ENCODE measurements at regions not wholly inside any gene's neighbourhood (a gene's known extent, or its start where the extent isn't known, plus 50 kb on each side); places are given as distances from the start of the nearest gene placed in this dataset.

GRCh38 chr3:161800985-161801559, 304.5 kb downstream of the OTOL1 start:
- no peak for DNase-seq (ENCODE audit: extremely low read depth, low read depth)
- no peak overlapping the region for H3K4me3 ChIP-seq (replicated peaks; ENCODE audit: low read depth, low read length)
- TF ChIP-seq CTCF (IDR thresholded peaks at IDR 0.05; ENCODE audit: low read depth, low read length, missing control alignments) = no peak

GRCh38 chr3:161818106-161818505, 321.5 kb downstream of the OTOL1 start:
- no peak for DNase-seq (ENCODE audit: extremely low read depth, low read depth)
- H3K4me3 ChIP-seq (replicated peaks; ENCODE audit: low read depth, low read length) = no peak overlapping the region
- no peak for TF ChIP-seq CTCF (IDR thresholded peaks at IDR 0.05; ENCODE audit: low read depth, low read length, missing control alignments)

- DNase-seq (ENCODE audit: extremely low read depth, low read depth) = no peak
- no peak overlapping the region for H3K4me3 ChIP-seq (replicated peaks; ENCODE audit: low read depth, low read length)
- no peak for TF ChIP-seq CTCF (IDR thresholded peaks at IDR 0.05; ENCODE audit: low read depth, low read length, missing control alignments)
Observed at GRCh38 chr3:161821591-161821990, 325.0 kb downstream of the OTOL1 start.

- H3K4me3 ChIP-seq (replicated peaks; ENCODE audit: low read depth, low read length) = no peak overlapping the region
- DNase-seq (ENCODE audit: extremely low read depth, low read depth) = no peak
- no peak for TF ChIP-seq CTCF (IDR thresholded peaks at IDR 0.05; ENCODE audit: low read depth, low read length, missing control alignments)
Observed at GRCh38 chr3:161822291-161822690, 325.7 kb downstream of the OTOL1 start.

- DNase-seq (ENCODE audit: extremely low read depth, low read depth) = no peak
- H3K4me3 ChIP-seq (replicated peaks; ENCODE audit: low read depth, low read length) = no peak overlapping the region
- no peak for TF ChIP-seq CTCF (IDR thresholded peaks at IDR 0.05; ENCODE audit: low read depth, low read length, missing control alignments)
Observed at GRCh38 chr3:161823910-161824309, 327.3 kb downstream of the OTOL1 start.

- TF ChIP-seq CTCF (IDR thresholded peaks at IDR 0.05; ENCODE audit: low read depth, low read length, missing control alignments) = no peak
- H3K4me3 ChIP-seq (replicated peaks; ENCODE audit: low read depth, low read length) = no peak overlapping the region
Observed at GRCh38 chr3:161838021-161838420, 341.4 kb downstream of the OTOL1 start.

GRCh38 chr3:161848376-161848775, 351.8 kb downstream of the OTOL1 start:
- DNase-seq (ENCODE audit: extremely low read depth, low read depth) = no peak
- no peak overlapping the region for H3K4me3 ChIP-seq (replicated peaks; ENCODE audit: low read depth, low read length)
- TF ChIP-seq CTCF (IDR thresholded peaks at IDR 0.05; ENCODE audit: low read depth, low read length, missing control alignments) = no peak

More at GRCh38 chr3:161838021-161838420, 341.4 kb downstream of the OTOL1 start:
- no peak for DNase-seq (ENCODE audit: extremely low read depth, low read depth)
